NB4 (cell line): ENCODE measurements at regions not wholly inside any gene's neighbourhood (a gene's known extent, or its start where the extent isn't known, plus 50 kb on each side); places are given as distances from the start of the nearest gene placed in this dataset.

Experiments used
- POLR2A ChIP-seq: IDR thresholded peaks from 2 replicates; pipeline ENCODE4 v1.6.1; 2011; ENCODE audit warnings: mild to moderate bottlenecking; ENCODE audit not compliant: insufficient read length; ENCODE audit errors: extremely low read depth
- TF ChIP-seq, protein P1 (sequence below): IDR thresholded peaks from one replicate; pipeline ENCODE4 v1.5.1; 2012; ENCODE audit warnings: low read depth, low read length

DNA sequence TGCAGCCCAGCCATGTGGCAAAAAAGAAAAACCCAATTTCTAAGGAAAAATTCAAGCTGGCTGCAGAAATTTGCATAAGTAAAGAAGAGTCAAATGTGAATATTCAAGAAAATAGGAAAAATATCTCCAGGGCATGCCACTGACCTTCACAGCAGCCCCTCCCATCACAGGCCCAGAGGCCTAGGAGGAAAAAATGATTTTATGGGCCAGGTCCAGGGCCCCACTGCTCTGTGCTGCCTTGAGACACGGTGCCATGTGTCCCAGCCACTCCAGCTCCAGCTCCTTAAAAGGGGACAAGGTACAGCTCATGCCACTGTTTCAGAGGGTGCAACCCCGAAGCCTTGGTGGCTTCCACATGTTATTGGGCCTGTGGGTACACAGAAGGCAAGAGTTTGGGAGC lies 182.7 kb upstream of the FGF16 start:
- TF ChIP-seq POLR2A = no peak
- TF ChIP-seq, protein P1, sequence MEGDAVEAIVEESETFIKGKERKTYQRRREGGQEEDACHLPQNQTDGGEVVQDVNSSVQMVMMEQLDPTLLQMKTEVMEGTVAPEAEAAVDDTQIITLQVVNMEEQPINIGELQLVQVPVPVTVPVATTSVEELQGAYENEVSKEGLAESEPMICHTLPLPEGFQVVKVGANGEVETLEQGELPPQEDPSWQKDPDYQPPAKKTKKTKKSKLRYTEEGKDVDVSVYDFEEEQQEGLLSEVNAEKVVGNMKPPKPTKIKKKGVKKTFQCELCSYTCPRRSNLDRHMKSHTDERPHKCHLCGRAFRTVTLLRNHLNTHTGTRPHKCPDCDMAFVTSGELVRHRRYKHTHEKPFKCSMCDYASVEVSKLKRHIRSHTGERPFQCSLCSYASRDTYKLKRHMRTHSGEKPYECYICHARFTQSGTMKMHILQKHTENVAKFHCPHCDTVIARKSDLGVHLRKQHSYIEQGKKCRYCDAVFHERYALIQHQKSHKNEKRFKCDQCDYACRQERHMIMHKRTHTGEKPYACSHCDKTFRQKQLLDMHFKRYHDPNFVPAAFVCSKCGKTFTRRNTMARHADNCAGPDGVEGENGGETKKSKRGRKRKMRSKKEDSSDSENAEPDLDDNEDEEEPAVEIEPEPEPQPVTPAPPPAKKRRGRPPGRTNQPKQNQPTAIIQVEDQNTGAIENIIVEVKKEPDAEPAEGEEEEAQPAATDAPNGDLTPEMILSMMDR = no peak
